ENCODE measurements at regions not wholly inside any gene's neighbourhood (a gene's known extent, or its start where the extent isn't known, plus 50 kb on each side); places are given as distances from the start of the nearest gene placed in this dataset.
"Not testable (repeated sequence)": the region's sequence is repeated elsewhere in the genome, so short reads cannot be mapped to it uniquely, and the experiment has no call there.

DNA sequence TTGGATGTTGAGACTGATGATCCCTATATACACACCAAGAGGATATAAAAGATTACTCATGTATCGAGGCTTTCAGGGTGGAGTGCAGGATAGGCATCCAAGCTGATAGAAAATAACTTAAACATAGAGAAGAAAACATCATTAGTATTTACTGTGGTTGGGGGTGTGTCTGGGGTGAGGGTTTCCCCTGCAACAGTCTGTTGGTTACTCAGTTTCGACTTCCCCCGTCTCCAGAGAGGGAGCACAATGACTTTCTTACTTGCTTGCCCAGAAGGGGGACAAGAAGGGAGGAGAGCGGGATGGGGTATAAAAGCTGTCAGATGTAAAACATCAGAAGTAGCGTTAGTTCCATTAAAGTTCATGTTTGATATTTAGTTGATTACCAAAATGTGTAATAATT lies 717.4 kb upstream of the ZP4 start:
- Mint-ChIP-seq H3K4me3 (no peak overlapping the region), H3K9me3 (peaks cover 7% of the 10 kb centered on the region), H3K36me3 (no peaks in the 10 kb centered on the region), H3K27ac (no peak overlapping the region), H3K4me1 (no peaks in the 10 kb centered on the region), H3K27me3 (ENCODE audit: low read depth) (no peaks in the 10 kb centered on the region)
- TF ChIP-seq CTCF (IDR thresholded peaks at IDR 0.05; ENCODE audit: unreplicated experiment), result no peak
- no peak for DNase-seq (ENCODE audit: low spot score in 2 of 2, unreplicated experiment in 2 of 2)

GRCh38 chr1:238606896-238607295 lies 716.2 kb upstream of the ZP4 start:
- no peak for TF ChIP-seq CTCF (IDR thresholded peaks at IDR 0.05; ENCODE audit: unreplicated experiment)
- no peak for DNase-seq (ENCODE audit: low spot score in 2 of 2, unreplicated experiment in 2 of 2)
- Mint-ChIP-seq H3K27ac (no peak overlapping the region), H3K4me3 (no peak overlapping the region), H3K9me3 (peaks cover 3% of the 10 kb centered on the region), H3K4me1 (no peaks in the 10 kb centered on the region), H3K27me3 (ENCODE audit: low read depth) (no peaks in the 10 kb centered on the region), H3K36me3 (no peaks in the 10 kb centered on the region)

DNA sequence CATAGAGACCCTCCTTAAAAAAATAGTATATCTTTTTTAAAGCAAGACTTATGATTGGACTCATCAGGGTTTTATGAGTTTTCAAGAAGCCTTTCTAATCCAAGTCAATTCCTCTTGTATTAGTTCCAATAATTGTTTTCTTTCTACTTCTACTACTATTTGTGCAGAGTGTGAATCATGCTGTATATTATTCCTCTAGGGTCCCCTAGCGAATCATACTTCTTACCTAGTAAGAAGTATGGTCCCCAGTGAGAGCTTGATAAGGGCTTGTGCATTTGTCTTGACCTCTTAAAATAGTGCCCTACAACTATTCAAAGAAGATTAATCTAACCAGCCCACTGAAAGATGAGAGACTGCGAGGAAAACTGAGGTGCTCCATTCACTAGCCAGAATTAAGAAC lies 715.7 kb upstream of the ZP4 start:
- Mint-ChIP-seq H3K4me3 (no peak overlapping the region), H3K27me3 (ENCODE audit: low read depth) (no peaks in the 10 kb centered on the region), H3K9me3 (peaks cover 3% of the 10 kb centered on the region), H3K4me1 (no peaks in the 10 kb centered on the region), H3K36me3 (no peaks in the 10 kb centered on the region), H3K27ac (no peak overlapping the region)
- no peak for DNase-seq (ENCODE audit: low spot score in 2 of 2, unreplicated experiment in 2 of 2)
- no peak for TF ChIP-seq CTCF (IDR thresholded peaks at IDR 0.05; ENCODE audit: unreplicated experiment)

DNA sequence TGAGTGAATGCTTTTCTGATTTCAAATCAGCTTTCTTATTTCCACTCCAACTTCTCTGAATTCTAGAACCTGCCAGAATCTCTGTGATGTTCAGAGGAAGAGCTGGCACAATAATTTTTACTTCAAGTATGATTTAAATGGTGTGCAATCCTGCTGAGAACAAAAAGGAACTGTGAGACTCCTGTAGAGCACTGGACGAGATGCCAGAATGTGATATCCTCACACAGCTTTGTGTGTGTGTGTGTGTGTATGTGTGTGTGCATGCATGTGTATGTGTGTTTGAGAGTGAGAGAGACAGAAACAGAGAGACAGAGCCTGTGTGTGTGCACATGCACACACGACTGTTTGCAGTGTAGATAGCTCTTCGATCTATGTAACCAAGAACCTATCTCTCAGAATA lies 713.6 kb upstream of the ZP4 start:
- no peaks in the 10 kb centered on the region for H3K4me1 Mint-ChIP-seq
- H3K36me3 Mint-ChIP-seq, result no peaks in the 10 kb centered on the region
- H3K9me3 Mint-ChIP-seq, result no peaks in the 10 kb centered on the region
- TF ChIP-seq CTCF (IDR thresholded peaks at IDR 0.05; ENCODE audit: unreplicated experiment), result no peak
- no peak for DNase-seq (ENCODE audit: low spot score in 2 of 2, unreplicated experiment in 2 of 2)
- H3K27me3 Mint-ChIP-seq (ENCODE audit: low read depth), result no peaks in the 10 kb centered on the region
- no peak overlapping the region for H3K27ac Mint-ChIP-seq
- no peak overlapping the region for H3K4me3 Mint-ChIP-seq

- not testable (repeated sequence) for H3K9me3 Mint-ChIP-seq; H3K27ac Mint-ChIP-seq; DNase-seq (ENCODE audit: low spot score in 2 of 2, unreplicated experiment in 2 of 2); H3K4me1 Mint-ChIP-seq; H3K4me3 Mint-ChIP-seq; H3K27me3 Mint-ChIP-seq (ENCODE audit: low read depth); H3K36me3 Mint-ChIP-seq
Observed at GRCh38 chr1:238601604-238602003, 710.9 kb upstream of the ZP4 start.

GRCh38 chr1:238596703-238597102 lies 706.0 kb upstream of the ZP4 start:
- Mint-ChIP-seq H3K4me1 (peaks cover 5% of the 10 kb centered on the region), H3K9me3 (no peaks in the 10 kb centered on the region)

More at GRCh38 chr1:238596703-238597102, 706.0 kb upstream of the ZP4 start:
- DNase-seq (ENCODE audit: low spot score in 2 of 2, unreplicated experiment in 2 of 2), result no peak
- Mint-ChIP-seq H3K36me3 (no peaks in the 10 kb centered on the region), H3K27me3 (ENCODE audit: low read depth) (no peaks in the 10 kb centered on the region), H3K4me3 (no peak overlapping the region), H3K27ac (no peak overlapping the region)
- no peak for TF ChIP-seq CTCF (IDR thresholded peaks at IDR 0.05; ENCODE audit: unreplicated experiment)

Measured in mesothelial cell of epicardium (in vitro differentiated cells).